HG03571 (cell line): ENCODE measurements at regions not wholly inside any gene's neighbourhood (a gene's known extent, or its start where the extent isn't known, plus 50 kb on each side); places are given as distances from the start of the nearest gene placed in this dataset.
A peak's percentile ranks its signal among the peaks of the same experiment; 100 is the strongest.

Experiments
- ATAC-seq: cut with Tn5 transposase; IDR thresholded peaks from one replicate; pipeline ENCODE4 v1.9.1; 2021; ENCODE audit not compliant: unreplicated experiment

DNA sequence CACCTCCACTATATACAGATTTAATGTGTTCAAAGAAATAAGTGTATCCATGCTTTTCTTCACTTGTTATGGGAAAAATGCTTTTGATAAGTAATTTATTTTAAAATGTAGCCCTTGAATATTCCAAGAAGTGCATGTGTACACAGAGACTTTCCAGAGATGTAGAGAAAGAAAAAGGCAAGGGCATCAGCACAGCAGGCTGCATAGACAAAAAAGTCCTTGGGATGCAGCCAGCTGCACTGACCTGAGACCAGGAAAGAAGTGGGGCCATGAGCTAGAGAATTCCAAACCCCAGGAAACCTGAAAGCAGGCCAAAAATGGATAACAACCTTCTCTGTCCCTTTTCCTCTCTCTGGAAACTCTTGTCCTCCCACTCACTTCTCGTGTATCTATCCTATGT lies 51.6 kb upstream of the PRDM8 start:
- no peak for ATAC-seq

DNA sequence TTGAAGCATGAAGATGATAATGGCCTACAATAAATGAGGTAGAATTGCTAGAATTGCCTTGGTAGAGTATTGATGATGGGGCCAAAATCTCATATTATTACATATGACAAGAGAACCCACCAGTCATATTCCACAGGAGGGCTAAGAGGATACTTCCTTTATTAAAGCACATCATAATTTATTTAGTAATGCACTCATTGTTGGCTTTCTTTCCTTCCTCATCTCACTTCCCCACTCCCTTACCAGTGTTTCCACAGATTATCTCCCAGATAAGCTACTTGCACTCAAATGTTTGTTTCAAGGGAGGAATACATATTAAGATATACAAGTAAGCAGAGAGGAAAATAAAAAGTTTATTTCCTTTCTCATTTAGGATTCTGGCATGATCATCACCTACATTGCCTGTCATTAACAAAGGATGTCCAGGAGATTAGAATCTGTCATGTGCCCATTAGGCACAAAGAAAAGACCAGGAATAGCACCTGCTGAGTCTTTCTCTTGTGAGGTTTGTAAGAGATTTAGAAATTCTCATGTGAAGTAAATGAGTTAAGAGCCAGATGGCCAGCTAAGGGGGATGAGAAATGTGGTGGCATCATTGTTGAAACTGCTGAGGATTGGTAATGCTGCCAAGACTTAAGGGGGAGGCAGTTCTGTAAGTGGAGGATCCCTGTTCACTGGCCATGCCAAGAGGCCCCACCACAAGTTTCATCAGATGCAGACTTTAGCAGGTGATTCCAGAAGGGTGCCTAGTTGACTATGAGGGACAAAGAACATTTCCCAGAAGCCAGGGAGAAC lies 52.4 kb upstream of the PRDM8 start:
- no peak for ATAC-seq

DNA sequence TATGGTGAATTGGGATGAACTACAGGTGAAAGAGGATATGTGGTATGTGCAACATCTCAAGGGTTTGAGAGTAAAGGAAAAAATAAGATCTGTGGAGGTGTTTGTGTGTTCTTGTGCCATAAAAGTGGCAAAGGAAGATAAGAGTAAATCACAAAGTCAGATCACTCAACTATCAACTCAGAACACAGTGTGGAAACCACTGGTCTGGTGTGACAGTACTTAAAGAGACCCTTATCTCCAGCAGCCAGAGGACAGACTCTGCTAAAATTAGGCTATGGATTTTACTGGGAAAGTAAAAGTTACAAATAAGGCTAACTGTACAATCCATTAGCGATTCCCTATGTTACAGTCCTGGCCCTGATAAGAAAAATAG lies 54.0 kb upstream of the PRDM8 start:
- ATAC-seq, result no peak

DNA sequence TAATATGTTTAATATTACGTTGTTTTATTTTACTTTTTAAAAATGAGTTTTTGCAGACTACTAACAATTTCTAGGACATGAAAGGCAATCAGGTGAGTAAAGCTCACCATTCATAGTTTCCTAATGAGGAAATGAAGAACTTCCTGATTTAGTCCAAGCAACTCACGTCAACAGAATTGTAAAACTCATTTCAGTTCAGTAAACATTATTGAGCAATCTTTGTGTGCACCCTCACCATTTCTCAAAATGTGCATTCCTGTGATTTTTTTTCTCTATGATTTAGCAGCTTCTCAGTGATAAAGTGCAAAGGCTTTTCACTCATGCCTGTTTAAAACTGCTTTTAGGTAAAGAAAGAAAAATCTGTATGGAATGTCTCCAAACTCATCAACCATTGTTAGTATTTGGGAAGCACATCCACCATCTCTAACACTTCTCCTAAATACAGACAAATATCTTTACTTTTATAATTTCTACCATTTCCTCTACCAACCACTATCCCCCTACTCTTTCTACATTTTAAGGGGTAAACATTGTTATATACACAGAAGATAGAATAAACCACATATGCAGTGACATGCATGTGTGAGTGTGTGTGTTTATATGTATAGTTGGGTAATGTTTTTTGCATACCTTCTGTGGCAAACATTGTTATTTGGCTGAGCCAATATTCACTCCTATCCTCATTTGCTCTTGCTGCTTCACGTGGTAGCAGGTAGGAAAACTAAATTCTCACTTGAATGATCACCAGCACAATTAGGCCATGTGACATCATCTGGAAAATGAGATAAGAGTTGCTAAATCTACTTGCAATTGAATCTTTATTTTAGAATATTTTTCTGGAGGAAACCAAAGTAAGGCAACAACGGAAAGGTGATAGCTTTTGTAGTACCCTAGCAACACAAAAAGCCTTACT lies 54.7 kb upstream of the PRDM8 start:
- ATAC-seq, result no peak

DNA sequence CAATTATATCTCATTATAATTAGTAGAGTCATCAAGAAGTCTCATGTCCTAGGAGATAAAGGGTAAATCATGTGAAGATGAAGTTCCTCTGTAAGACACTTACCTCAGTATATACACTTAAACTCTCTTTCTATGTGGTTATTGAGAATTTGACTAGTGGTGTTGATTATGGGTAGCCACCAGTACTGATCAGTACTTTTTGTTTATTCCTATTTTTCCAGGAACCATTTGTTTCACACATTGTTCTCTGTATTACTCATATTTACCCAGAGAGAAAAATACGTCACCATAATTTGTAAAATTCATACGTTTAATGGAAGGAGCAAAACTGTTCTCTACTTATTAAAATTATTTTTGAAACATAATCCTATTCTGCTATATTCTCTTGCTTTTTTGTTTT lies 55.8 kb upstream of the PRDM8 start:
- ATAC-seq, result no peak

DNA sequence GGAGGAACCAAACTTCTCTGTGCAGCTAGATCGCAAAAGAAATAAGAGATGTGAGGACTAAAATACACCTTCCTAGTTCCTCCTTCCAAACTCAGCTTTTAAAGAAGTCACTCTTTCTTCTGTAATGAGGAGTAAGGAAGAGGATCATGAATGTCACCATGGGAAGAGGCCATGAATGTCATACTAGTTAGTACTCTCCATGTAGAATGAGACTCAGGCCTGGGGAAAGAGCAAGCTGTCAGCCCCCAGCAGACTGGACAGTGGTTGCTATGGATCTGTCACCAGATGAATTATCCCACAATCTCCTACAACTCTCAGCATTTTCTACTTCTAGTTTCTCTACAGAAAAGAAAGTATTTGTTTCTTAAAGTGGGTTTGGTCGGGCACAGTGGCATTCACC lies 57.1 kb upstream of the PRDM8 start:
- no peak for ATAC-seq

DNA sequence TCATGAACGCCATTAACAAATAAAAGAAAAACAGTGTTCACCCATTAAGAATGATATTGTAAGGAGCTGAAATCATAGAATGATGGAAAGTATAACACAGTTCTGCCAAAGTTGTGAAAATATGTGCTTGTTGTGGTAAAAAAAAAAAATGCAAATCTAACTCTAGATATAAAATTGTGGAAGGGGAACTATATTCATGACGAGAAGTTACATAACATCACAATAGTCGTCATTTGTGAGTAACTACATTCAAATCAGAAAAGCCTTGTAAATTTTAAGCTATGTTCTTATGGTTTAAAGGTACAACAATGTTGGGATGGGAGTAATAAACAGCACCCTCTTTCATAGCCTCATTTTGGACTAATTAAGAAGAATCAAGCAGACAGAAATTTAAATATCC lies 57.6 kb upstream of the PRDM8 start:
- ATAC-seq, result no peak

DNA sequence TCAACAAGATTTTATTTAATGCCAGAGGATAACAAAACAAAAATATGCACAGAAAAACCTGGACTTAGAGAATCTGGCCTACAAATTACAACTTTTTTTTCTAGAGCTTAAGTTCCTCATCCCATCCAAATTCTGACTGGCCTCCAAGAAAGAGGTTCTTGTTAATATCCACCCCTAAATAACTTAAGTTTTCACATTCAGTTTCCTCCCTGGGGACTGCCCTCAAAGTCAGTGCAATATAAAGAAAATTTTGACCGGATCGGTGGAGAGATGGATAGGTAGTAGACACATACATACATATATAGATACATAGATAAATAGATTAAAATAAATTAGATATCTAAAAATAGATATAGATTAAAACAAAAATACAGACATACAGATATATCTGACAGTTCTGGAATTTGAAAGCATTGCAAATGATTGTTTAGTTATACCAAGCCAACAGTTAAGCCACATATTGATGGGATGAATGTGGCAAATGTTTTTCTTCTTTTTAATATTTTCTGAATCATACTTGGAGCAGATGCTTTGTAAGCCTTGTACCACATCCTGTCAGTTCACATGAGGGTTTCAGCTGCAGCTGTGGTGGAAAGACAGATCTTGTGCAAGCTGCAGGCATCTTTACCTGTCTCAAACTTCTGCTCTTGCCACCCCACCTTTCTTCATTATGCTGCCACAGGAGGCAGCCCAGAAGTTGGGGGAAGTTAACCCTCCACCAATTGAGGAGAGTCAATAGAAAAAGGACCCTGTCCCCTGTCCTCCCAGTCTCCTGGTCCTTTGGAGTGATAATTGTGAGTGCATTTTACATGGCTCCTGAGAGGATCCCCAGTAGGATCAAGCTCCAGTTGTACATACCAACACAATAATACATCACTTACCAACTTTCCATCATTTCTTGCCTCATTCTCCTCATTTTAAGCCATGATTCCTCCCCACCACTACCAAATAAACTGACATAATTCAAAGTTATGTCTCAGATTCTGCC lies 58.5 kb upstream of the PRDM8 start:
- ATAC-seq, result peak; percentile 91

DNA sequence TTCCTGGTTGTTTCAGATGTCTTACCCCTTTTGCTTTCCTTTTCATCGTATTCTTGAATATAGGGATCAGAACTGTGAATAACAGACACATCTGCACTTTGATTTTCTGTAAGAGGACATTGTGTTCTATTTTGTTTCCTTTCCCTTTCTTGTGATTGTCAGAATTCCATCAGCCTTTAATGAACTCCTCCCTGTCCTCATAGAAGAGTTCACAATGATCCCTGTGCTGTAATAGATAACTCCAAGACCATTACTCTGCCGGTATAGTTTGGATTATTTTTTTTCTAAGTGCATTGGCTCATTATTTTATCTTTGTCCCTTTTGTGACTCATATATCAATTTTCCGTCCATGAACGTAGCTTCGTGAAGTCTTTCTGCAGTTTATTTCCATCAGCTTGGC lies 59.7 kb upstream of the PRDM8 start:
- no peak for ATAC-seq

DNA sequence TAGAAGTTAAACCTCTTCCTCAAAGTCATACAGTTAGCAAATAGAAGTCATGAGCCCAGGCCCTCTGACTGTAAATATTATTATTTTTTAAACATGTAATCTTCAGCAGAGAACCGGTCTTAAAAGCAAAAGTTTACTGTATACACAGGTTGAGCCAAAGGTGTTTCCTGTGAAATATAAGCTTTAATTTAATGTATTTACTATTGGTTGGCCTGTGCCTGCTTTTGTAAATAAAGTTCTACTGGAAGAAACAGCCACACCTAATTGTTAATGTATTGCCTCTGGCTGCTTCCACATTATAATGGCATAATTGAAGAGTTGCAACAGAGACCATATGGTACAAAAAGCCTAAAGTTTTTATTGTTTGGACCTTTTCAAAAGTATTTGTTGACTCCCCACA lies 61.0 kb upstream of the PRDM8 start:
- no peak for ATAC-seq

DNA sequence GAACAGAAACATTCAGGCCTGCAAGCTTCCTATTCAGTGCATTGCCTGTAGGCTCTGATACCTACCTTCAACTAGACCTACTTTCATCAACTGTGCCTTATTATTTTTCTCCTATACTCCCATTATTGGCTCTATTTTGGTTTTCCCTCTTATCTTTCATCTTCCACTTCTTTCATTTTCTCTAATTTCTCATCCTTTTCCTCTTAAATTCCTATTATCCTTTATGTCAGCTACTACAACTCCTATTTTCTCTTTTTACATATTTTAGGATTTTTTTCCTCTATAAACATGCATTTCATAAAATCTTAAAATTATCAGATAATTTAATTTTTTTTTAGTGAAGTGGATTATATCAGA lies 61.6 kb upstream of the PRDM8 start:
- ATAC-seq, result no peak

DNA sequence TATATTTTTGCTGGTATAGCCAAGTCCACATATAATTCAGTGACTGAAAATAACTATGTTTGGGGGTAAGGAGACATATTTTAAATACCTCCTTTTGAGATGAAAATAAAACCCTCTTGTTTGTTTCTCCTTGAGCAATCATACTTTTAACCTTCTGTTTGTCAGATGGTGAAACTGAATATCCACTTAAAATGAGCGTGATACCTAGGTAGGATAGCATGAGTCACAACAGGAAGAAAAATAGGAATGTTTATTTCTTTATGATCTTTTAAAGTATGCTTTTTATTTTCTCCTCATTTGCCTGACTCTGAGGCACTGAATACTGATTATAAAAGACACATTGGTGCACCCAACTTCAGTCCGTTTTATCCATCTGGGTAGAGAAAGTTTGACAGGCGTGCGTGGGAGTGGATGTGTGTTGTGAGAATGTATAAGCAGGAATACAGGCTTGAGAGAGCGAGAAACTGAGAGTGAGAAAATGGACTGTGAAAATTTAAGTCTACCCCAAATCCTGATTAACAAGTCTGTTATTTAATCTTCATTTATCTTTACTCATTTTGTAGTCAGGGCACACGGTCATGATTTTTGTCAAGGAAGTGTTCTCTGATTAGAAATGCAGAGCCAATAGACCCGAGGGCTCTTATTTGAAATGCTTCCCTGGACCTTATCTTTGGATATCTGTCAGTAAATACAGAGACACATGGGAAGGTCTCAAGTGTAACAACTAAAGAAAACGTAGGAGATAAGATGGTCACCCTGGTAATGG lies 62.1 kb upstream of the ANTXR2 start:
- ATAC-seq, result no peak

DNA sequence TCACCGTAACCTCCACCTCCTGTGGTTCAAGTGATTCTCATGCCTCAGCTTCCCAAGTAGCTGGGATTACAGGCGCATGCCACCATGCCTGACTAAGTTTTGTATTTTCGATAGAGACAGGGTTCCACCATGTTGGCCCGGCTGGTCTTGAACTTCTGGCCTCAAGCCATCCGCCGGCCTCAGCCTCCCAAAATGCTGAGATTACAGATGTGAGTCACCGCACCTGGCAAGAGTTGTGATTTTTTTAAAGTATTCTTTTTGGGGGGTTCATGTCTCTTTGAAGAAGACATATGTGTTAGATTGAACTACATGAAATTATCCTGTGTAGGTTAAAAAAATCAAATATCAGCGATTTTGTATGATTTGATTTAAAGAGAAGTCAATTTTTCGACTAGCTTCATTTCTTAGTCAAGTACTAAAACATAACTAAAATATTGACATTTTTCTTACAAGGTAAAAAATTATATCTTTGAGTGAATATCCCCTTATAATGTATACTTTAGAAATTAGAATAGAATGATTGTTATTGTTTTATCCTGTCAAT lies 60.3 kb upstream of the ANTXR2 start:
- no peak for ATAC-seq

DNA sequence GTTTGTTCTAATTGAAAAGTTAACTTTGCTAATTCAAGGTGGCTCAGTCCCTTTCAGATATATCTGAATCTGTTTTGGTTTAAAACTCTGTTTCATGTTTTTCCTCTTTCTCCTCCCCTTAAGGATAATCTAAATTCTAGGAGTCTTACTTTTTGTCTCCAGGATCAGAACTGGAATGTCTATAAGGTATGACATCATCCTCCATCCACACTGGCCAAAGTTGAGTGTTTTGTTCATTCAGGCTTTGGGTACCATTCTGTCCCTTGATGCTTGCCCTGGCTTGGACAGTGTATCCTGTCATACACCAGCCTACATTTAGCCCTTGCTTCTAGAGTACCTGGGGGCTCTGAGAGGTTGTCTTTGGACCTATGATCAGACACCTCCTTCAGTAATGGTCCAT lies 56.8 kb upstream of the ANTXR2 start:
- no peak for ATAC-seq

DNA sequence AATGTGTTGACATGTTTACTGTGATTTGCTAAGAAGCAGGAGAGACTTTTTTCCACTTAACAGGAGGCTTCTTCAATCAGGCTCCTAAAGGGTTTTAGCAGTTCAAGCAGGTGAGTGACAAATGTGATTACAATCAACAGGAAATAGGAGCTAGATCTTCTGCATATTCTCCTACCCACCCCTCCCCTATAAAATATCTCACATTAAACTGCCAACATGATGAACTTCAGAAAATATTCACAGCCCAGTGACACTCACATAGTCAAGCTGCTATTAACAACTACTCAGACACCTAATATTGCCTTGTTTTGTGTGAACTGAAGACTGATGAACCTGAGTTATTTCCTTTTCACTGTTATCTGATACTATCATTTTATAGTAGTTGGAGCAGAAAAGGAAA lies 55.9 kb upstream of the ANTXR2 start:
- ATAC-seq, result no peak

DNA sequence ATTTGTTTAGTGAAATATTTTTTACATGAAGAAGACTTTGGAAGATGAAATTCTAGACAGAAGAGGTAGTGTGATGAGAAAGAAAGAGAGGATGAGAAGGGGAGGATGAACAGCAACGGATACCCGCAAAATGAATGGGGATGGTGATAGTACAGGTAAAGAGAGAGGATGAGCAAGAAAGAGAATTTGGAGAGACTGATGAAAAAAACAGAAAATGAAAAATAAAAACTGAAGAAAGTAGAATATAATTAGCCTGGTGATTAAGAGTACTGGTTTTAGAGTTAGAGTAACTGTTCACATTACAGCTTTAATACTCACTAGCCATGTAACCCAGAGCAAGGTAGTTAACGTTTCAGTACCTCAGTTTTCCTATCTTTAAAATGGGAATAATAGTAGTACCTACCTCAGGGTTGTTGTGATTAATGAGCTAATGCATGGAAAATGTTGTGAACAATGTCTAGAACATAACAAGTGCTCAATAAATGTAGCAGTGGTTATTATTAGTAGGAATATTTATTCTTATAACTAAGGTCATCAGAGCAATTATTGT lies 54.9 kb upstream of the ANTXR2 start:
- no peak for ATAC-seq

DNA sequence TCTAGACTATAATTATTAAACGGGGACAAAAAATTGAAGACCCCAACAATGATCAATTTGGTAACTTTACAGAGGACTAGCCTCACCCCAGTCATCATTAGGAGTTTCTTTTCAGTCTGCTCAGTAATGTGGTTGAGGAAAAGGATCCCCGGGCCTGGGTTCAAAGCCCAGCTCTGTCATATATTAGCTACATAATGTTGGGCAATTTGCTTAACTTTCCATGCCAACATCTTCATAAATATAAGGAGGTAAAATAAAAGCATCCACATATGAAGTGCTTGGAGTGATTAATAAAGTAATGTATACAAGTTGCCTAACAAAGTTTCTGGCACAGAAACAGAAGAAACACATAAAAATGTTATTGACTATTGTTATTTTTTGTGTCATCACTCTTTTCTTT lies 53.4 kb upstream of the ANTXR2 start:
- no peak for ATAC-seq

DNA sequence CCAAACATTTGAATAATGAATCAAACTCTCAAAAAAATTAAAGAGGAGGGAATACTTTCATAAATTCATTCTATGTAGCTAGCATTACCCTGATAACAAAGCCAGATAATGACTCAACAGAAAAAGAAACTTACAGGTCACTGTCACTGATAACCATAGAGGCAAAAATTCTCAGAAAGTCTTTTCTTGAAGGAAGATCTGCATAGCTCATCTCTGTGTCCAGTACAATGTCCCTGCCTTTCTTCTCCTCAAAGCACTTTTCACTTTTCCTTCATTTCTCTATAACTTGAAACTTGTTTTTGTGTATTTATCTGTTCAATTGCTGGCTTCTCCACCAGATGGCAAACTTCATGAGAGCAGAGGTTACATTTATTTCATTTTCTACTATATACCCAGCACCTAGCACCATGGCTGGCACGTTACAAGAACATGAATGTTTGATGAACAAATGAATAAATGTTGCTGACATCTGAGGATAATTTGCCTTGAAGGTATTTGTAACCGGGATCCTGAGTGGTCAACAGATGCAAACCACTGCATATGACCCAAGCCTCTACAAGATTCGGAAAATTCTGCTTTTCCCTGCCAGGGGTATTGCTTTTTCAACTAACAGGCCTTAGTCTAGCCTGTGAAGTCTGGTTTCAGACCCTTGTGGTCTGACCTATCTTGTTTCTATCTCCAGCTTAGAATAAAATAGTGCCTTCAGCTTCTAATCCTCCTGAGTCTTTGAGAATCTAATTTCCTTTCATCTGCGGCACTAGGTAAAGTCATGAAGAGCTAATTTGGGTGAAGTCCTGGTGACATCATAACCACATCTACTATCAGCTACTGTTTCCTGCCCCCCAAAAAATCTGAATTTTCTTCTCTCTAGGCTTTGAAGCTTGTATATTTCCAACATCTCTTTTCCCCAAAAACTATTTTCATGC lies 52.5 kb upstream of the ANTXR2 start:
- peak; percentile 59 for ATAC-seq
